ENCODE measurements at regions not wholly inside any gene's neighbourhood (a gene's known extent, or its start where the extent isn't known, plus 50 kb on each side); places are given as distances from the start of the nearest gene placed in this dataset.

DNA sequence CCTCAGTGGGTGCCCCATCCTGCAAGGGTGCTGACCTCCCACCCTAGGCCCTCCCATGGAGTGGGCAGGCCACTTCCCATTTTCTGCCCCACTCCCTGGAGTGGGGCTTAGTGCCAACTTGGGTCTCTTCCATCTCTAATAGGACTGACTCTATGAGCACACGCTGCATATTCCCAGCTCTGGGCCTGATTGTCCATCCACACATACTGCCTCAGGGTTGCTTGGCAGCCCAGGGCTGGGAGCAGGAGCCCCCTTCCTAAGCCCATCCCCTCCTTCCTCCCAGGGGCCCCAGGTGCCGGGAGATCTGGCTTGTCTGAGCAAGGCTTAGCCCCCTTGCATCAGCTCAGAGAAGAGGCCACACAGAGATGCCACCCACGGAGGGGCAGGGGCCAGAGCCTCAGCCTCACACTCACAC lies 55.1 kb downstream of the PJA1 start:
- DNase-seq (ENCODE audit: low read depth) = no peak
- H3K4me3 ChIP-seq (ENCODE audit: low read length) = no peak overlapping the region
- TF ChIP-seq, protein P1, sequence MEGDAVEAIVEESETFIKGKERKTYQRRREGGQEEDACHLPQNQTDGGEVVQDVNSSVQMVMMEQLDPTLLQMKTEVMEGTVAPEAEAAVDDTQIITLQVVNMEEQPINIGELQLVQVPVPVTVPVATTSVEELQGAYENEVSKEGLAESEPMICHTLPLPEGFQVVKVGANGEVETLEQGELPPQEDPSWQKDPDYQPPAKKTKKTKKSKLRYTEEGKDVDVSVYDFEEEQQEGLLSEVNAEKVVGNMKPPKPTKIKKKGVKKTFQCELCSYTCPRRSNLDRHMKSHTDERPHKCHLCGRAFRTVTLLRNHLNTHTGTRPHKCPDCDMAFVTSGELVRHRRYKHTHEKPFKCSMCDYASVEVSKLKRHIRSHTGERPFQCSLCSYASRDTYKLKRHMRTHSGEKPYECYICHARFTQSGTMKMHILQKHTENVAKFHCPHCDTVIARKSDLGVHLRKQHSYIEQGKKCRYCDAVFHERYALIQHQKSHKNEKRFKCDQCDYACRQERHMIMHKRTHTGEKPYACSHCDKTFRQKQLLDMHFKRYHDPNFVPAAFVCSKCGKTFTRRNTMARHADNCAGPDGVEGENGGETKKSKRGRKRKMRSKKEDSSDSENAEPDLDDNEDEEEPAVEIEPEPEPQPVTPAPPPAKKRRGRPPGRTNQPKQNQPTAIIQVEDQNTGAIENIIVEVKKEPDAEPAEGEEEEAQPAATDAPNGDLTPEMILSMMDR (conservative IDR thresholded peaks at IDR 0.05; ENCODE audit: low read length) = no peak

DNA sequence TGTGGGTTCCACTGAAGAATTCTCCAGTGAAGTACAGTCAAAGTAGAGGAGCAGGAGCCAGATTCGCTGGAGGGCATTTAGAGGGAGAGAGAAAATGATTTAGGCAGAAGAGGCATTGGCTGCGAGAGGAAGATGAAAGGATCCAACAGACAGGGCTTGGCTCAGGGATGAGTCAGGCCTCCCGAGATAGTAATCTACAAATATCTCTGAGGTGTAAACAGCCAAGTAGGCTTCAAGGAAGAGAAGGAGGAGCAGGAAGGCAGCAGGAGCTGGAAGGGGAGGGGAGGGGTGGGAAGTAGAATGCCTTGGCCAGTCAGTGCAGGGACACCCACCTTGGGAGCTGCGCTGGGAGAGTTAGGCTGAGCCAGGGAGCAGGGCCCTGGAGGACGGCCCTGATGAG lies 55.5 kb downstream of the PJA1 start:
- no peak overlapping the region for H3K4me3 ChIP-seq (ENCODE audit: low read length)
- DNase-seq (ENCODE audit: low read depth) = peak; percentile 39
- TF ChIP-seq, protein P1 (conservative IDR thresholded peaks at IDR 0.05; ENCODE audit: low read length) = no peak

DNA sequence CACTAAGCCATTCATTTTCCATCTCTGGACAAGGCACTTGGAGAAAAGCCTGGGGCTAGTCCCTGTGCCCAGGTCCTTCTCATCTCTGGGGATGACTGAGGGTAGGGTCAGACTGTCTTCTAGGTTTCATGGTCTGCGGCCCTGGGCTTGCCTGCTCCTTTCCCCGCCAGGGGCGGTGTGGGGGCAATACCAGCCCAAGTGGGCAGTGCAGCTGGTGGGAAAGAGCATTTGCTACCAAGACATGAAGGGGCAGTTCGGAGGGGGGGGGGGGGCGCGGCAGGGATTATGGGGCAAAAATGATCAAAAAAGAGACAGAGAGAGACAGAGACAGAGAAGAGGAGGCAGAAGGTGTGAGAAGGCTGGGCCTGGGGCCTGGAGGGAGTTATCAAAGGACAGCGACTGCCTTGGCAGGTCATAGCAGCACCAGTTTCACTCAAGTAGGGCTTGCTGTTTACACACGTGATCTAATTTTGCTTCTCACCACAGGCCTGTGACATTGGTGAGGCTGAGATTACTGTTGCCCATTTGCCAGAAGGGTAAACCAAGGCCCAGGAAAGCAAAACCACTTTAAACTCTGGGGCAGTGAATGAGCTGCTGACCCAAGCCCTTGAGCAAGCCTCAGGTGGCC lies 56.1 kb downstream of the PJA1 start:
- H3K4me3 ChIP-seq (ENCODE audit: low read length) = no peak overlapping the region
- TF ChIP-seq, protein P1 (conservative IDR thresholded peaks at IDR 0.05; ENCODE audit: low read length) = no peak
- DNase-seq (ENCODE audit: low read depth) = no peak

DNA sequence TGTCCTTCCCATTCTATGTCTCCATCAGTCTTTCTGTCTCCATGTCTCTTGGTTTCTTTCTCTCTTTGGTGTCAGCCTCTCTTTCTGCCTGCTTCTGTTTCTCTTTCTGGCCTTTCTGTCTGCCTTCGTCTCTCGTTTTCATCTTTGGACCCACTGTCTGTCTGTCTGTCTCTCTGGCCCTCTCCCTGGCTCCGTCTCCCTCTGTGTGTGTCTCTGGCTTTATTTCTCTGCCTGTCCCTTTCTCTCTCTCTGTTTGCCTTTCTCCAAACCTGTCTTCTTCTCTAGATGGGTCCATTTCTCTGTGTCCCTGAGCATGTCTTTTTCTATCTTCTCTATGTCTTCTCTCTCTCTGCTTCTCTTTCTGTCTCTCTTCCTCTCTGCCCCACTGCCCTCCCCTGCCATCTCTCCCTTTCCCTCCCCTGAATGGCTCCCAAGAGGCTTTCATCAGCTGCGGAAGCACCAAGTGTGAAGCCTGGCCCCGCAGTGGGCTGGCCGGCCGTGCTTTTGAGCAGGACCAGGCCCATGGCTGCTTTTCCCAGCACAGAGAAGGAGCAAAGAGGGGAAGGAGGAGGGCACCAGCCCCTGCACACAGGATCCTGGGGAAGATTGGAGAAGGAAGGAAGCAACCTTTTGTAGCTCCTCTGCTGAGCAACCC lies 57.4 kb downstream of the PJA1 start:
- no peak for DNase-seq (ENCODE audit: low read depth)
- TF ChIP-seq, protein P1 (conservative IDR thresholded peaks at IDR 0.05; ENCODE audit: low read length) = no peak
- H3K4me3 ChIP-seq (ENCODE audit: low read length) = no peak overlapping the region

DNA sequence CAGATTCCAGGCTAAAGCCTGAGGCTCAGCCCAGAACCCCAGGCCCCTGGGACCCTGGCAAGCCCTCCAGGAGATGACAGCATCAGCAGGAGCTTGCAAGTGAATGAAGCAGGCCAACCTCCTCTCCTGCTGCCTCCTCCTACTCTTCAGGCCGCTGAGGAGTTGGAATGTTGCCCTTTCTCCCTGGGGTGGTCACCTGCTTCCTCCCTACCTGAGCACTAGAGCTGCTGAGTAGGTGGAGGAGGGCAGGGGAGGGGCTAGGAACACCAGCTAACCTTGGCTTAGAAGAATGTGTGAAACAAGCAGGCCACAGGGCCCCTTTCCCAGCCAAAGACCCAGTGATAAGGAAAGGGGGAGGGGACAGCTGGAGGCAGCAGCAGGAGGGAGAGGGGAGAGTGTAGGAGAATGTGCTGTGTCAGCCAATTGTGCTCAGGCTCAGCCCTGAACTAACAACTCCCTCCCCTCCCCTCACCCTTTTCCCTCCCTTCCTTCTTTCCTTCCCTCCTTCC lies 58.0 kb downstream of the PJA1 start:
- TF ChIP-seq, protein P1 (conservative IDR thresholded peaks at IDR 0.05; ENCODE audit: low read length) = no peak
- no peak for DNase-seq (ENCODE audit: low read depth)
- no peak overlapping the region for H3K4me3 ChIP-seq (ENCODE audit: low read length)

DNA sequence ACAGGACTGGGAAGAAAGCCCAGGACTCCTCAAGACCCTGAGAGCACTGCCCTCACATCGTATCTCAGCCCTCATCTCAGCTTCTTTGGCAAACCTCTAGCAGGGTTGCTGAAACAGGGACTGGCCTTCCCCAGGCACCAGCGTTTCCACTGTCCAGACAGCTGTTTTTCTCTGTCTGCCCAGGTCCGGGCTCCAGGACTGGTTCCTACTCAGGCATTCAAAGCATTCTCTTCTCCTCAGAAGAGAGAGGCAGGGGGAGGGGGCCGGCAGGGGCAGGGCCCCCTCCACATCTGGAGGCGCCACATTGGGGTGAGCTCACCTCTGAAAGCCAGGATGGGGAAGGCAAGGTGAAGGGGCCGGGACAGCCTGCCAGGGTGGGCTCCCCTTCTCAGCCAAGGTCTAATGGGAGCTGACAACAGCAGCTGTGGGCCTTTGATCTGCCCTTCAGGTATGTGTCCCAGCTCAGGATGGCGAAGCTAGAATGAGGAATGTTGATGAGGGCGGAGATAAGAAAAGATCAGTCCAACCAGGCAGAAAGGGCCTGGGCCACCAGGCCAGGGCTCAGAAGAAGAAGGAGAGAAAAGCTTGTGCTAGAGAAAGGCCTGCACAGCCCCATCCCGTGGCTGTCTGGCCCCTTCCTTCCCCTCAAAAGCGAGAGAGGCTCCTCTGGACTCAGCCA lies 60.4 kb downstream of the PJA1 start:
- DNase-seq (ENCODE audit: low read depth) = no peak
- H3K4me3 ChIP-seq (ENCODE audit: low read length) = no peak overlapping the region
- TF ChIP-seq, protein P1 (conservative IDR thresholded peaks at IDR 0.05; ENCODE audit: low read length) = no peak
